GM18867 (cell line): ENCODE measurements at regions not wholly inside any gene's neighbourhood (a gene's known extent, or its start where the extent isn't known, plus 50 kb on each side); places are given as distances from the start of the nearest gene placed in this dataset.

Source experiments
- ATAC-seq: cut with Tn5 transposase; IDR thresholded peaks from one replicate; pipeline ENCODE4 v1.9.1; 2021; ENCODE audit warnings: mild to moderate bottlenecking, moderate library complexity; ENCODE audit not compliant: unreplicated experiment

DNA sequence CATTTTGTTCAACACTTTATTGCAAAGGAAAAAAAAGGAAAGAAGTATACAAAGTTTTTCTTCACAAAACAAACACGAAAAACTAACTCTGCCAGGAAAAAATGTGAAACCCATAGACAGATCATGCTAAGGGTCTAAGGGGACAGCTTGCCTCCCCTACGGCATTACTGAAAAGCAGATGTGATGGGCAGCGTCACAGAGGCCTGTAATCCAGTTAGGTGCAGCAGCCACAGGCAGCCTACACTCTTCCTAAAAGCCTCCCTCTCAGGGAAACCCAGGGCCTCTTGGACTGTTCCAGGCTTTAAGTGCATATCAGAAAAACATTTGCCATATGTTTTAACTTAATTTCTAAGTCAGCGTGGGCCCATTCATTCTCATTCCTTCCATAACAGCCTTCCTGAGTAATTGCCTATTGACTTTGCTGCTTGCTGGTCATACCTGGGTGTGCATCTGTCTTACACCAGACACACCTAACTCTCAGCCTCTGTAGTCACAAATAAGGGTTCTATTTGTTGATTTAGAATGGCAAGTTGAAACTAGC, 135.7 kb upstream of the SERP2 start:
- ATAC-seq, result no peak

DNA sequence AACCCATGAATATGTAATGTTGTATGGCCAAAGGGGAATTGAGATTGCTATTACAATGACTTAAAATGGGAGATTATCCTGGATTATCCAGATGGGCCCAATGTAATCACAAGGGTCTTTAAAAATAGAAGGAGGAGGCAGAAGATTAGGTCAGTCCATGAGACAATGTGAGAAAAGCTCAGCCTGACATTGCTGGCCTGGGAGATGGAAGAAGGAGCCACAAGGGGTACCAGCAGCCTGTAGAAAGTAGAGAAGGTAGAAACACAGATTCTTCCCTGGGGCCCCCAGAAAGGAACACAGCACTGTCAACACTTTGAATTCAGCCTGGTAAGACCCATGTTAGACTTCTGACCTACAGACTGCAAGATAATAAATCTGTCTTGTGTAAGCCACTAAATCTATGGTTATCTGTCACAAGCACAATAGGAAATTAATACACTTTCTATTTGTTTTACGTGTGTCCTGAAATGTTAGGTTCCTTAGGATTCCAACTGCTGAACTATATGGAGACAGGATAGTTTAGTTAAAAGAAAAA, 132.9 kb upstream of the SERP2 start:
- no peak for ATAC-seq

DNA sequence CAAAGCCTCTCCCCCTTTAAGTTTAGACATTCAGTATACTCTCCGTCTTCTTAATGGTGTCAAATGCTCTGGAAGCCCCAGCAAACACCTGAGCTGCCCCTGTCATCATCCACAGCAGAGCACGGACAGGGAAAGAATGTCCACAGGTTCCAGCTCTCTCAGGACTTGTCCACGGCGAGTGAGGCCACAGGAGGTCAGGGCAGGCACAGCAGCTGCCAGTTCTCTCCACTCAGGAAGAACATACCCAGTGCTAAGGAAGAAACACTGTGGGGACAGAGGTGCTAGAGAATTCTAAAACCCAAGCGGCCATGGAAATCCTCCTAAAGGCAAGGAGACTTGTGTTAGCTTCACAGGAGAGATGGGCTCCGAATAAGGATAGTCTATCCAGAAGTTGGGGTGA, 132.0 kb upstream of the SERP2 start:
- no peak for ATAC-seq

DNA sequence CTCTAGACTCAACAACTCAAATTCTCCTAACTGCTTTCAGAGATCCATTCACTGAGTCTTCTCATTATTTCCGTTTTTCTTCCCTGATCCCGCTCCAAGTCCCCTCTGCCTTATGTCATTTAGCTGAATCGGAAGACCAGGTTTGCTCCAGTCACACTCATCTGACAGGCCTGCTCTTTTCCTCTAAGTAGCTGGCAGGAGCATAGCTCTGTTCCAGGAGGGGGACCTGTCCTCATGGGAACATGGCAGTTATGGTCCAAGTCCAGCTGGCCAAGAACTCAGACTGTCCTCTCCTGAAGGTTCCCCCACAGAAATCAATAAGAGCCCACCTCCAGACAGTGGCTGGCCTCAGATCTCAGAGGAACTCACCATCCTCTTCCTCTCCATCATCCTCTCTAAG, 130.9 kb upstream of the SERP2 start:
- ATAC-seq, result no peak

DNA sequence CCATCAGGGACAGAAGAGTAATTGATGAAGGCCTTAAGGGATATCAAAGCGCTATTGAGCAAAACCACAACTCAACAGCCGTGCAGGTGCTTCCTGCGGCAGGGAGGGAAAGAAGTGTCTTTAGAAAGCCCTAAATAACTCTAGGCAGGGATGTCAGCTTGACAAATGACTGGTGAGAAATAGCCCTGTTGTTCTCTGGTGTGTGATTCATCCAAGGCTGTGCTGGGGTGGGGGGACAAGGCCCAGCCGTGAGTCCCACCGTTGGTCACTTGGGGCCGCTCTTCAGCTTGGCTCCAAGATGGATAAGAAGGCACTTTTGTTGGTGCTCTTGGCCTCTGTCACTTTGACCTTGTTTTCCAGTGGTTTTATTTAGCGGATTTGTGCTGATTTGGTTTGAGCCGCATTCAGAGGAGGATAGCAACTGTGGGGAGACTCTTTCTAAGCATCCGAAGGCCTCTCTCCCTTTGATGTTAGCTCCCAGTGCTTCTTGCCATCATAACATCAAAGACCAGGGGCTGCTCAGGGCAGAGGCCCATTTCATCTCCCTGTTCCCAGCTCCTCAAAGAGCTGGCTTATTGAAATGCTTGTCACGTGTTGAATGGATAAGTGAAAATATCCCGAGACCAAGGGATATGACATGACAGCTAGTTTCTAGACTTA, 130.3 kb upstream of the SERP2 start:
- ATAC-seq, result no peak

DNA sequence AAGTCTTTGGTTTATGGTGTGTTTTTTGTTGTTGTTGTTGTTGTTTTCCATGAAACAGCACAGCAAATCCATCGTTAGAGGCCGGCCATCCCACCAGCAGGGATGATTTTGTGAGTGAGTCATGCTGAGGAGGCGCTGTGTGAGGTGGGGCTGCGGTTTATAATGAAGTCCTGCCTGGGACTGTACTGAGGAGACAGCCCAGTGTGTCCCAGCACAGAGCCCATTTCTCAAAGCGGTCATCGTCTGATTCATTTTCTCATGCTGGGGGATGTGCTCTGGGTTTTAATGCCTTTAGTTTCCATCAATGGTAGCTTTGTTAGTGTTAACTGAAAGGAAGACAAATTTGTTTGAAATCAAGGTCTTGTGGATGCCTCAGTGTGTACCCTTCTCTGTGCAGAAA, 129.3 kb upstream of the SERP2 start:
- no peak for ATAC-seq

DNA sequence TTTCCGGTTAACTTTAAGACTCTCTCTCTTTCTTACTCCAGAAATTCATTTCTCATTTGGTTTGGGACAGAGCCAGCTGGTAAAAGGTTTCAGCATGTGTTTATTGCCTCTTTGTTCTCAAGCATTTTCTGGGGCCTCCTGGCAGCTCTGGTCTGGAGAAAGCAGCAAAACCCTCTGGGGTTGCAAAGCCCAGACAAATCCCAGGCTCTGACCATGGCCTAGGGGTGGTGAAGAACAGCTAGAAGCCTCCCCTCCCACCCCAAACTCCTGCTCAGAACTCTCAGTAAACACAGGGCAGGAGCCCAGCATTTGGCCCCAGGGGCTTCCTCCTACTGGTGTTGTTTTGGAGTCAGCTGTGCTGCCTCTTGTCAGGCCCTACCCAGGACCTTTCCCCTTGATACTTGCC, 124.2 kb upstream of the SERP2 start:
- no peak for ATAC-seq

DNA sequence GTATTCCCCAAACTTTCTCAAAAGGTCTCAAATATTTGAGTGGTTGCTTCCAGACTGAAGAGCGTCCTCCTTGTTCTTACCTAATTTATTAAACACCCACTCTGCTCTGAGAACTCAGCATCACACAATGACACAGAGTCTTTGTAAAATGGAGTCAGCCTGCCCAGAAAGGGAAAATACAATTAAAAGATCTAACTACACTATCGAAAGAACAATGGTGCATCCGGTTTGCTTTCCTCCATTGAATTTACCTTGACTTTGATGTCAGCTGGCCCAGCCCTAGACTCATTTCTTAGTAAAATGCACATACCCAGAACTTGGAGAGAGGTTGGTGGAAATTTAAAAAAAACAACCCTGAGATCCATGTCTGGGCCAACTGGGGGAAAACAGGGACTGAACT, 120.7 kb upstream of the SERP2 start:
- no peak for ATAC-seq

DNA sequence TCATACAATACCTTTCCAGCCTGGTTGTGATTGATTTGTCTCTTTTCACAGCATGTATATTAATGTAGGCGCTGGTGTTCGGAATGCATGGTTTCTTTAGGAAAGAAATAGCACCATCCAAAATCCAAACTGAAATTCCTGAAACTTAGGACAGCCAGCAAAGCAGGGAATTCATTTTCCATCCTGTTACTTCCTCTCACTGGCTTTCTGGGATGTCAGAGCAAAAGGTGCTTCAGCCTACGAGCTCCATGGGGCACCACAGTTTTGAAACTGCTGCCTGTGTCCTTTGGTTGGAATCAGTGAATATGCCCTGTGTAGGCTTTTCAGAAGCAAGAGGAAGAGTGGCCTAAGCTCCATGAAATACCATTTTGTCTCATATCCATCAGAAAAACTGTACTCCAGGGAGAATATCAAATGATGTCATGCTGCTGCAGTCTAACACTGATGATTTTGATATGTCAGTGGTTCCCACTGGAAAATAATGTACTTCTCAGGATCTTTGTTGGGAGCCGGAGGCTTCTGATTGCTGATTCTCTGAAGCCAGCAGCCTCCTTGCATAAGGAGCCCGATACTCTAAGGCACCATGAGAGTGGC, 117.8 kb upstream of the SERP2 start:
- ATAC-seq, result no peak

DNA sequence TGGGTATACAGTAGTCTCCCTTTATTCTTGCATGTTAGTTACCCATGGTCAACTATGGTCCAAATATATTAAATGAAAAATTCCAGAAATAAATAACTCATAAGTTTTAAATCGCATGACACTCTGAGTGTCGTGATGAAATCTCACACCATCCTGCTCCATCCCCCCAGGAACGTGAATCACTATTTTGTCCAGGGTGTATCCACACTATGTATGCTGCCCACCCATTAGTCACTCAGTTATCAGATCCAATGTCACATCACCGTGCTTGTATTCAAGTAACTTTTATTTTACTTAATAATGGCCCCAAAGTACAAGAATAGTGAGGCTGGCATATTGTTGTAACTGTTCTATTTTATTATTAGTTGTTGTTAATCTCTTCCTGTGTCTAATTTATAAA, 115.8 kb upstream of the SERP2 start:
- ATAC-seq, result no peak

DNA sequence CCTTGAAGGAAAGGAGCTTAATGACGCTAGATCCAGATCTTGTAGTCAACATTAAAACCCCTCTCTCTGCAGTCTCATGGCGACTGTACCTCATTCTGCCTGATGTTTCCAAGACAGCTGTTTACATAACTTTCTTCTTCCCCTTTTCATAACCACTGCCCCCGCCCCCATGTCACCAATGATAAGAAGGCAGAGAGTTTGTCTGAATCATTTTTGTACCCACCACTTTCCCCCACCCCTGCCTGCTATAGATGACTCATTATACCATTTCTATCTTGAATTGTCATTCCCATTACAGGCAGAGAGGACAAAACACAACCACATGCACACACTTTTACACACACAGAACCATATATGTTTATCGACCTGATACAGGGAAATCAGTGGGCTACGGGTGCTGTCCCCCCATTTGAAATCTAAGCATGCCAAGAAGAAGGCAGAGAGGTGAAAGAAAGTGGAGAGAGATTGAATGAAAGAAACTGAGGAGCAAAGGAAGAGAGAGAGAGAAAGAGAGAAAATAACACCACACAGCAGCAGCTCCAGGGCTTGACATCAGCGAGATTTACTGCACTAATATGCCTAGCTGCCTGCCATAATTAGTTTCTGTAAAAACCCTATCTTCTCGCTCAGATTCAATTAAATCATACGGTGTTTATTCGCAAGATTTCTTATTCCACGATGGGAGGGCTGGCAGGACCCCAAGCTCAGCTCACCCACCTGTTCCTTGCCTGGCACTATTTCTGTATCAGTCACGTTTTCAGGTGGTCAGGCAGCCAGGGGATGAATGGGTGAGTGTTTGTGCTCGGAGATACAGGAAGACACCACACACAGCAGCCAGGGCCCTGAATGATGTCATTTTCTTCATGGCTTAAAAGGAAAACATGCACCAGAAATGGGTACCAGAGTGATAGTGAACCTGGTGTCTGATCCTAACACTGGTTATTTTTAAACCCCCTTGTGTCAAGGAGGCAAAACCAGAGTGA, 114.3 kb upstream of the SERP2 start:
- peak; percentile 71 for ATAC-seq

DNA sequence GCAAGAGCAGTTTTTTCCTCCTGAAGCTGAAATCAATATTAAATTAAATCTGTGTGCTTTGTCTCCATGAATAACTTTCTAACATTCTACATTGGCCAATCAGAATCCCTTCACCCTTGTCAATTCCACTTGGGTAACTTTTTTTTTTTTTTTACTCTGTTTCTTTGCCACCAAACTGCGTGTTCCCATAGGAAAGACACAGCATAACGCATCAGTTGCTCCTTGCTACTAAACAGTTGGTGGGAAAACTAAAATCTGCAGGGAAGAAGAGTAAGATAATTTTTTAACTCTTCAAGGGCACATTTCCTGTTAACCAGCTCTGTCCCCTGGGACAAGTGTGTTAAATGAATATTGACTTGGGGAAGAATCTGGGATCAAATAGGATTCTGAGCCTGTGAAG, 113.3 kb upstream of the SERP2 start:
- no peak for ATAC-seq

DNA sequence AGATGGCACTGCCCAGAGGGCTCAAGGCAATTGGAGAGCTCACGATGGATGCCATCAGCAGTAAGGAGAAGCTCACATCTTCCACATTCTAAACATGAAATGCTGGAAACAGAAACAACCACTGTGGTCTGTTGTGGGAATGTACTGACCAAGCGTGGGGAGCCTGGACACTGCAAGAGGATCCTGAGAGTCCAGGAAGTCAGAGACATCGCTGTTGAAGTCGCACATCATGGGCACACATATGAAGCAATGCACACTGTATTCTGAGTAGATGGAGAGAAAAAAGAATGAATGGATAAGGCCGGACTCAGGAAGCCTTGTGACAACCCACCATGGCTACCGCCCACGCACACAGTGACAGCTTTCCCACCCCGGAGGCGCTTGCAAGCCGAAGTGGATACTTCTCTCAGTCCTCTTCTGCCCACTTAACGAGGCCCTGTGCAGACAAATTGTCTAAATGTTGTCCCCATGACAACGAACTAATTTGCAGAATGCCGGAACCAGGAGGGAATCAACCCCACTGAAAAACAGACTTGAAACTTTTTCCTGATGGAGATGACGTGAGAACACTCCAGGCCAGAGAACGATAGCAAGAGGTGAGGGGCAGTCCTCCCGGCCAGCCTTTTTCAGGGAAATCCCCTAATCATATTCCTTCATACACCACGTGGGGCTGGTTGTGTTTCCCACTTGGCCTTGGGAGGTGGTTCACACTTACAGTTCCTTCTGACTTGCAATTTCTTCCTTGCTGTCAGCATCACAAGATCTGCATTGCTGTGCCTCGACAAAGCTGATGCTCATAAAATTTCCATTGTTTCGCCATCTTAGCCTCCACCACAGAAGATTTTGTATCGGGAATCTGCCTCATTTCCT, 109.6 kb upstream of the SERP2 start:
- no peak for ATAC-seq

DNA sequence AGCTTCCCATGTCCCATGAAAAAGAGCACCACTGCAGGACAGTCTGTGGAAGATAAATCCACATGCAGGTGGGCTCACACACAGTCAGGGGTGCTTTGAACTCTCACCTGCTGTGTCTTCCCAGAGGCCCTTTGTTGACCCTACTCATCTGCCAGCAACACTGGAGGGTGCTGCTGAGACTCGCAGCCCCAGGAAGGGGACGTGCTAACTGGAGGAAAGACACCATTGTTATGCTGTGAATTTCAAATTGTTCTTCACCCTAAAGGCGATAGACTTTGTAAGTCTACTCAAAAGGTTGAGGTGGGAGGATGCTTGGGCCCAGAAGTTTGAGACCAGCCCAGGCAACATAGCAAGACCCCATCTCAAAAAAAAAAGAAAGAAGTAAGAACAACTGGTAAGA, 107.3 kb upstream of the SERP2 start:
- no peak for ATAC-seq

DNA sequence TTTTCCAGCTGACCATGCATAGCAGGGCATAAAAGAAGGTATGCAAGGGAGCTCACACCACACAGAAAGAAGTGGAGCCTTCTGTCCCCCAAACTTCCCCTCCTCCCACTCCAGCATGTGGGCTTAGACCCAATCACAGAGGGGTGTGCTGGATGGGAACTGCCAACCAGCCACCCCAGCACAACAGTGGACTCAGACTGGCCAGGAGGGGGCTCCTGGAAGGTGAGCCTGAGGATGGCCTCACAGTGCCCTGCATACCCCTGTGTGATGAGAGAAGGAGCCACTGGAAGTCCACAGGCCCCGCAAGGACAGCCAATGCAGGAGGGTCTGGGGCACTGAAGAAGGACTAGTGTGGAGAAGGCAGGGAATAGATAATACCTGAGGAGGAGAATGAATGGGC, 106.9 kb upstream of the SERP2 start:
- ATAC-seq, result no peak

DNA sequence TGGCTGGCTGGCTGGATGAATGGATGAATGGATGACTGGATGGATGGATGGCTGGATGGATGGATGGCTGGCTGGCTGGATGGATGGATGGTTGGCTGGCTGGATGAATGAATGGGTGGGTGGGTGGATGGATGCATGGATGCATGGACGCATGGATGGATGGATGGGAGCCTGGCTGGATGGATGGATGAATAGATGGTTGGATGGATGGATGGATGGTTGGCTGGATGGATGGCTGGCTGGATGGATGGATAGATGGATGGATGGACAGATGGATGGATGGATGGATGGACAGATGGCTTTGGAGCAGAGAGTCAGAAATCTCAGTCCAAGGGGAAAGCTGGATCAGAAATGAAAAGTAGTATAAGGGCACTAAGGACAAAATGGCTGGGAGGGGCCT, 106.4 kb upstream of the SERP2 start:
- ATAC-seq, result no peak

DNA sequence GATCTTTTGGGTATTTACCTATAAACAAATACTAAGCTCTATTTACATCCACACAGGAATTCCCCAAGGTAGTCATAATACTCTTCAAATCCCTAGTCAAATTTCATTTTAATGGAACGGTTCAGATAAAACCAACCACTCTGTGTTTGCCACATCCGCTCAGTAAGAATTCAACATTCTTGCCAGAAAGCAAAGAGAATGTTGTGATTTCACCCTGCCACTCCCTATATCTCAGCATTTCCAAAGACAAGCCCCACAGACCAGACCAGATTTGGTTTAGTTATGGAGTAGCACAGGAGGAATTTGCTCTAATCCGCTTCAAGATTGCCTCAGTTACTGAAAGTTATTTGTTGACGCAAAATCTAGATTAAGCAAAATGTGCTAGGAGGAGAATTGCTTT, 105.6 kb upstream of the SERP2 start:
- no peak for ATAC-seq

DNA sequence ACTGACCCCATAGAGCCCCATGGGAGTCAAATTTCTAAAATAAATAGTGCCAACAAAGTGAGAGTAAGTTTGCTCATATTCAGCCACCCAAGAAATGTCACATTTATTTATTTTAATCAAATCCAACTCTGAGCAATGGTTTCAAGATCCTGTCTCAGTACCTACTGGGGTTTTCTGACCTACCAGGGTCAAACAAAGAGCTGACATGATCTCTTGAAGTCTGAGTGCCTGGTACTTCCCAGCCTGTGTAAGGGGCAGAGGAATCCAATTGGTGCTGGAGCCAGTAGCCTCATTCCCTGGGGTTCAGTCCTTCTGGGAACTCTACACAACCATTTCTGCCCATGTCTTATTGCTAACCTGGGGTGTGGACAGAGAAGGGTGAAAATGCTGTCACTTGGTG, 104.6 kb upstream of the SERP2 start:
- ATAC-seq, result no peak

DNA sequence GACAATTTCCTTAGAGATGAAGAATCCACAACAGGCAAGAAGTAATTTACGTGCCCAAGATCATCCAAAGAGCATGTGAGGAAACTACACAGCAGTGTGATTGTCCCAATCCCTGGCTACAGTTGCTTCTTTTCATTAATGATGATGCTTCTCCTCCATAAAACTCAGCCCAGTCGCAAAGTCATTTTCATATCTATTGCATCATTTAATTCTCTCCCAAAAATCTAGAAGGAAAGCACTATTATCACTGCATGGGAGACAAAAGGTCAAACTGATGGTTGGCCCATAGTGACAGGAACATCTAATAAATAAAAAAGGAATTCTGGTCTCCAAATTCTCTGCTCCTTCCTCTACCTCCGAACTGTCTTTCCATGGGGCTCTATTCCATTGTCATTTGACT, 103.5 kb upstream of the SERP2 start:
- no peak for ATAC-seq

DNA sequence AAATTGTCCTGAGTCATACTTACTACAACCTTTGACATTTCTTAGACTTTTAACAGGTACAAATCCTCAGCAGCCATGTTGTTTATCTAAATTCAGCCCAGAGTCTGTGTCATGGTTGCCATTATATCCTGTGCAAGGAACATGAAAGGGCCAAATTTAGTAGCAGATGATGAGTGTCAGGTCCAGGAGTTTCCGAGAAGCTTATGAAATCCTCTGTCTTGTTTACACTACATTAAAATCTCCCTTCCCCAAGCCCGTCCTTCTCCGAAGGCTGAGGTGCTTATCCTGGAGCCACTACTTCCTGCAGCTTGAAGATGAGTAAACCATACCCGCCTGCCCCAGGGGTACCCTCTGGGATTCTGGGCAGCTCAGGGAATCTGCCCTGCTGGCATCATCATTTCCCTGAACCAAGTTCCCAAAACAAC, 102.6 kb upstream of the SERP2 start:
- ATAC-seq, result no peak
